ENCODE measurements at regions not wholly inside any gene's neighbourhood (a gene's known extent, or its start where the extent isn't known, plus 50 kb on each side); places are given as distances from the start of the nearest gene placed in this dataset.

DNA sequence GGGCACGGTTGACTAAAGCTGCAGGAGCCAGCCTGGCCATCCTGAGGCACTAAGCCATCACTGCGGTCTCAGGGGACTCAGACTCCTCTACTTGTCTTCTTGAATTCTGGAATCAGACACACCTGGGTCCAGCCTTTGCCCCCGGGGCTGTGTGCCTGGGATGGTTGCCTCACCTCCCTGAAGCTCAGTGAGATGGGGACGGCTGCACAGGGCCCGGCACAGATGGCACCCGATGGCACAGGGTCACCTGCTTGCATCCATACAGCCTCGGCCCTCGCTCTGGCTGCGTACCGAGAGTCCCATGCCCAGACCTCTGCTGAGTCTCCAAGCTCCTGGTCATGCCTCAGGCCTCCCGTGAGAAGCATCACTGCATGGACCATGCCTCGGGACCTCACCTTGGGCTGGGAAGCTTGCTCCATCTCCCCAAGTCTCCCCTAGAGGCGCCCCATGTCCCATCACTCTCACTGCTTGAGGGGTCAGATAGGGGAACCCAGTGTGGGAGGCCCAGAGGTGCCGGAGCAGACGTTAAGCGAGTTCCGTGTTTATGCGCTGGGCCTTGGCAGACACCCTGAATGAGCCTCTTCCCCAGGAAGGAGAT, 316.3 kb downstream of the SEC14L1 start:
- Histone ChIP-seq H3K4me3 (ENCODE audit: low read length) (no peak overlapping the region), H3K27me3 (ENCODE audit: control insufficient read depth, insufficient read depth, low read length) (no peaks in the 10 kb centered on the region), H3K9ac (ENCODE audit: low read length) (peak overlapping the region; percentile 22), H3K9me3 (ENCODE audit: control insufficient read depth, low read length) (no peaks in the 10 kb centered on the region), H3K36me3 (ENCODE audit: control insufficient read depth, insufficient read depth, low read length) (no peaks in the 10 kb centered on the region), H3K4me1 (ENCODE audit: control insufficient read depth, insufficient read depth, low read length) (peaks cover 72% of the 10 kb centered on the region)

- Histone ChIP-seq H3K4me3 (ENCODE audit: low read length) (no peak overlapping the region), H3K4me1 (ENCODE audit: control insufficient read depth, insufficient read depth, low read length) (peaks cover 67% of the 10 kb centered on the region), H3K36me3 (ENCODE audit: control insufficient read depth, insufficient read depth, low read length) (no peaks in the 10 kb centered on the region), H3K27me3 (ENCODE audit: control insufficient read depth, insufficient read depth, low read length) (no peaks in the 10 kb centered on the region), H3K9me3 (ENCODE audit: control insufficient read depth, low read length) (no peaks in the 10 kb centered on the region), H3K9ac (ENCODE audit: low read length) (peak overlapping the region; percentile 22)
Measured at GRCh38 chr17:77457572-77458201, 316.9 kb downstream of the SEC14L1 start.

- no peaks in the 10 kb centered on the region for H3K27me3 ChIP-seq (ENCODE audit: control insufficient read depth, insufficient read depth, low read length)
- H3K36me3 ChIP-seq (ENCODE audit: control insufficient read depth, insufficient read depth, low read length), result no peaks in the 10 kb centered on the region
- H3K9ac ChIP-seq (ENCODE audit: low read length), result no peak overlapping the region
- no peak overlapping the region for H3K4me3 ChIP-seq (ENCODE audit: low read length)
- H3K4me1 ChIP-seq (ENCODE audit: control insufficient read depth, insufficient read depth, low read length), result peaks cover 61% of the 10 kb centered on the region
- no peaks in the 10 kb centered on the region for H3K9me3 ChIP-seq (ENCODE audit: control insufficient read depth, low read length)
Measured at GRCh38 chr17:77458202-77459017, 317.6 kb downstream of the SEC14L1 start.

GRCh38 chr17:77459018-77459755, 318.4 kb downstream of the SEC14L1 start:
- H3K4me1 ChIP-seq (ENCODE audit: control insufficient read depth, insufficient read depth, low read length), result peaks cover 53% of the 10 kb centered on the region
- H3K9ac ChIP-seq (ENCODE audit: low read length), result no peak overlapping the region
- no peaks in the 10 kb centered on the region for H3K9me3 ChIP-seq (ENCODE audit: control insufficient read depth, low read length)
- H3K4me3 ChIP-seq (ENCODE audit: low read length), result no peak overlapping the region
- no peaks in the 10 kb centered on the region for H3K27me3 ChIP-seq (ENCODE audit: control insufficient read depth, insufficient read depth, low read length)
- H3K36me3 ChIP-seq (ENCODE audit: control insufficient read depth, insufficient read depth, low read length), result no peaks in the 10 kb centered on the region

DNA sequence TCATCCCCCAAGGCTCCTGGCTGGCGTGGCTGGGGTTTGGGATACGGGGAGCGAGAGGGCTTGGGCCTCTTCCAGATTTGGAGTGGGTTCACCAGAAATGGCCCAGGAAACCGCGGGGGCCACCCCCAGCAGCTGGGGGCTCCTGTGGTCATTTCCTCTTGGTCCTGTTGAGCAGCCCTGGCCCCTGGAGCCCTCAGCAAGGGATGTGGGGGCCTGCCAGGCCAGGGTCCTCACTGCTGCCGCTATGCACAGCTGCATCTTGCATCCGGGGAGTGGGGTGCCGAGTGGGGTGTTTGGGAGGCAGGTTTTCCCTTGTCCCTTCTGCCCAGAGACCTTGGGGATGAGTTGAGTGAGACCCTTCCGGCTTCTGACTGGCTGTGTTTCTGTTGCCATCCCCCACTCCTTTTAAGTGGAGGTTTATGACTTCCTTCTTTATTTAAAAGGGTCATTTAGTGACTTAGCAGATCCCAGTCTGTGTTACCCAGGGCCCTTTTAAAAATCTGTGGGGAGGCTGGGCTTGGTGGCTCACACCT, 319.8 kb downstream of the SEC14L1 start:
- H3K27me3 ChIP-seq (ENCODE audit: control insufficient read depth, insufficient read depth, low read length), result no peaks in the 10 kb centered on the region
- H3K9me3 ChIP-seq (ENCODE audit: control insufficient read depth, low read length), result no peaks in the 10 kb centered on the region
- no peak overlapping the region for H3K4me3 ChIP-seq (ENCODE audit: low read length)
- peaks cover 39% of the 10 kb centered on the region for H3K4me1 ChIP-seq (ENCODE audit: control insufficient read depth, insufficient read depth, low read length)
- peak overlapping the region; percentile 17 for H3K9ac ChIP-seq (ENCODE audit: low read length)
- no peaks in the 10 kb centered on the region for H3K36me3 ChIP-seq (ENCODE audit: control insufficient read depth, insufficient read depth, low read length)

DNA sequence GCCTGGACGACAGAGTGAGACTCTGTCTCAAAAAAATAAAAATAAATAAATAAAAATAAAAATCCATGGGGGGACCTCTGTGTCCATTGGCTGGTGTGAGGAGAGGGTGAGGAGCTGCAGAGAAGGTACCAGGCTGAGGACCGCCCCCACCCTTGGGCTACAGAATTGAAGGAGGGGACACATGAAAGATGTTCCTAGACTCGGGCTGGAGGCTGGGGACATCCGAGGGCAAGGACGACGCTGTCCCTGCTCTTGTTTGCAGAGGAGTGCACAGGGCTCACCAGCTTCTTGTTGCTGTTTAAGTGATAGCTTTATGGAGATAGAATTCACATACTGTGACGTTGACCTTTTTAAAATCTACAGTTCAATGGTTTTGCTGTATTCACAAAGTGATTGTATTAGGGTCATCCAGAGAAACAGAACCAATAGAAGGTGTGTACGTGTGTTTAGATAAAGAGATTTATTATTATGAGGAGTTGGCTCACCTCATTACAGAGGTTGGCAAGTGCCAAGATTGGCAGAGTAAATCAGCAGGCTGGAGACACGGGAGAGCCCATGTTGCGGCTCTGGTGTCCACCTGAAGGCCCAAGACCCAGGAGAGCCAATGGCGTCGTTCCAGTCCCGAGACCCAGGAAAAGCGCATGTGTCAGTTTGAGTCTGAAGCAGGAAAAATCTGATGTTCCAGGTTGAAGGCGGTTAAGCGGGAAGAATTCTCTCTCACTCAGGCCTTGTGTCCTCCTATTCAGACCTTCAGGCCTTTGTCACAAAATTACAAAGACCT, 320.7 kb downstream of the SEC14L1 start:
- Histone ChIP-seq H3K9me3 (ENCODE audit: control insufficient read depth, low read length) (no peaks in the 10 kb centered on the region), H3K36me3 (ENCODE audit: control insufficient read depth, insufficient read depth, low read length) (no peaks in the 10 kb centered on the region), H3K27me3 (ENCODE audit: control insufficient read depth, insufficient read depth, low read length) (no peaks in the 10 kb centered on the region), H3K9ac (ENCODE audit: low read length) (no peak overlapping the region), H3K4me3 (ENCODE audit: low read length) (no peak overlapping the region), H3K4me1 (ENCODE audit: control insufficient read depth, insufficient read depth, low read length) (peaks cover 32% of the 10 kb centered on the region)

DNA sequence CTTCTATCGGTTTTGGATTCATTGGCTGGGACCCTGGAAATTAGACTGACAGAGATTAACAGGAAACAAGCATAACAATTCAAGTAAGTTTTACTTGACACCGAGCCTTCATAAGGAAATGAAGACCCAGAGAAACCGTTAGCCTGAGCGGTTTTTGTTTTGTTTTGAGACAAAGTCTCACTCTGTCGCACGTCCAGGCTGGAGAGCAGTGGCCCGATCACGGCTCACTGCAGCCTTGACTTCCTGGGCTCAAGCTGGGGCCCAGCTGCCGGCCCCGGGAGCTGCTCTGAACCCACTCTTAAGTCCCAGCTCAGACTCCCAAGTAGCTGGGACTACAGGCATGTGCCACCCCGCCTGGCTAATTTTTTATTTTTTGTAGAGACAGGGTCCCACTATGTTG, 321.3 kb downstream of the SEC14L1 start:
- peaks cover 29% of the 10 kb centered on the region for H3K4me1 ChIP-seq (ENCODE audit: control insufficient read depth, insufficient read depth, low read length)
- H3K27me3 ChIP-seq (ENCODE audit: control insufficient read depth, insufficient read depth, low read length), result no peaks in the 10 kb centered on the region
- H3K36me3 ChIP-seq (ENCODE audit: control insufficient read depth, insufficient read depth, low read length), result no peaks in the 10 kb centered on the region
- no peak overlapping the region for H3K4me3 ChIP-seq (ENCODE audit: low read length)
- no peak overlapping the region for H3K9ac ChIP-seq (ENCODE audit: low read length)
- no peaks in the 10 kb centered on the region for H3K9me3 ChIP-seq (ENCODE audit: control insufficient read depth, low read length)

DNA sequence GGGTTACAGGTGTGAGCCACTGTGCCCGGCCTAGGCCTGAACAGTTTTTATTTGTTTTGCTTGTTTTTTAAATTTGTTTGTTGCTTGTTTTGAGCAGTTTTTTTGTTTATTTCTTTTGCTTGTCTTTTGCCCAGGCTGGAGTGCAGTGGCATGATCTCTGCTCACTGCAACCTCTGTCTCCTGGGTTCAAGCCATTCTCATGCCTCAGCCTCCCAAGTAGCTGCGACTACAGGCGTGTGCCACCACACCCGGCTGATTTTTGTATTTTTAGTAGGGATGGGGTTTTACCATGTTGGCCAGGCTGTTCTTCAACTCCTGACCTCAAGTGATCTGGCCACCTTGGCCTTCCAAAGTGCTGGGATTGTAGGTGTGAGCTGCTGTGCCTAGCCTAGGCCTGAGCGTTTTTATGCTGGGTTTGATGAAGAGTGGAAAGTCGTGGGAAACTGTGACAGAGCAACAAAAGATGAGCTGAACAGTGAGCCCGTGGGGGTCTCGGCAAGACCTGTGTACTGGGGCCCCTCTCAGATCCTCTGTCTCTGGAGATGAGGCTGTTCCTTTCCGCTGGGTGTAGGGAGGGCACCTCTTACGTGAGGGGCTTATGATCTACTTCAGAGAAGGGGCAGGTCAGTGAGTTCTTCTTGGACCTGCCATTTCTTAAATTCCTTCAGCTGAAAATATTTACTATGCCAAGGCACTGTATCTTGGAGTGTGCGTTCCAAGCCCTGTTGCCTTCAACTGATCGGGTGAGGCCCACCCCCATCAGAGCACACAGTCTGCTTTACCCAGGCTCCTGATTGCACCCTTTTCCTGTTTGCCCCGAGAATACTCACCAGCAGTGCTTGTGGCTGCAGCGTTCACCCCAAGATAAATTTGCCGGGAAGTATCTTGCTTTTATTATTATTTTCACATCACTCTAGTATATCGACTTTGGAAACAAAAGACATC, 322.1 kb downstream of the SEC14L1 start:
- no peaks in the 10 kb centered on the region for H3K9me3 ChIP-seq (ENCODE audit: control insufficient read depth, low read length)
- no peaks in the 10 kb centered on the region for H3K36me3 ChIP-seq (ENCODE audit: control insufficient read depth, insufficient read depth, low read length)
- H3K4me1 ChIP-seq (ENCODE audit: control insufficient read depth, insufficient read depth, low read length), result peaks cover 24% of the 10 kb centered on the region
- H3K4me3 ChIP-seq (ENCODE audit: low read length), result no peak overlapping the region
- H3K9ac ChIP-seq (ENCODE audit: low read length), result no peak overlapping the region
- H3K27me3 ChIP-seq (ENCODE audit: control insufficient read depth, insufficient read depth, low read length), result no peaks in the 10 kb centered on the region

DNA sequence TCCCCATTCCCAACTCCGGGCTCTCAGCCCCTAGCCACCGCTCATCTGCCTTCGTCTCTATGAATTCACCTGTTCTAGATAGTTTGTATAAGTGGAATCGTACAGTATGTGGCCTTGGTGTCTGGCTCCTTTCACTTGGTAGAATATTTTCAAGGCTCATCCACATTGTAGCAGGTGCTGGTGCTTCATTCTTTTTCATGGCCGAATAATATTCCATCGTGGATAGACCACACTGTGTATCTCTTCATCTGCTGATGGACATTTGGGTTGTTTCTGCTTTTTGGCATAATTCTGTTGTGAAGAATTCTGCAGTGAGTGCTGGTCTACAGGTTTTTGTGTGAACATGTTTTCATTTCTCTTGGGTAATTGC, 324.2 kb downstream of the SEC14L1 start:
- Histone ChIP-seq H3K4me3 (ENCODE audit: low read length) (no peak overlapping the region), H3K4me1 (ENCODE audit: control insufficient read depth, insufficient read depth, low read length) (peaks cover 17% of the 10 kb centered on the region), H3K36me3 (ENCODE audit: control insufficient read depth, insufficient read depth, low read length) (no peaks in the 10 kb centered on the region), H3K27me3 (ENCODE audit: control insufficient read depth, insufficient read depth, low read length) (no peaks in the 10 kb centered on the region), H3K9me3 (ENCODE audit: control insufficient read depth, low read length) (no peaks in the 10 kb centered on the region), H3K9ac (ENCODE audit: low read length) (no peak overlapping the region)

- Histone ChIP-seq H3K4me3 (ENCODE audit: low read length) (no peak overlapping the region), H3K36me3 (ENCODE audit: control insufficient read depth, insufficient read depth, low read length) (no peaks in the 10 kb centered on the region), H3K9ac (ENCODE audit: low read length) (no peak overlapping the region), H3K9me3 (ENCODE audit: control insufficient read depth, low read length) (no peaks in the 10 kb centered on the region), H3K27me3 (ENCODE audit: control insufficient read depth, insufficient read depth, low read length) (no peaks in the 10 kb centered on the region), H3K4me1 (ENCODE audit: control insufficient read depth, insufficient read depth, low read length) (peaks cover 14% of the 10 kb centered on the region)
Measured at GRCh38 chr17:77465358-77466041, 324.7 kb downstream of the SEC14L1 start.
